Peyer's patch (tissue), 4 donors: ENCODE measurements at regions not wholly inside any gene's neighbourhood (a gene's known extent, or its start where the extent isn't known, plus 50 kb on each side); places are given as distances from the start of the nearest gene placed in this dataset.

Experiments
- DNase-seq, 3 donors: peaks; one replicate each; pipeline ENCODE4 v3.0.0-alpha.2; 2017 to 2019
- H3K27ac ChIP-seq, 4 donors: fragments of 200-600 bp; sonication (generic); one replicate each; pipeline ENCODE4 v1.5.1; 2016 to 2019
- H3K27me3 ChIP-seq, 2 donors: fragments of 200-600 bp; sonication (generic); one replicate each; pipeline ENCODE4 v1.5.1; 2019
- H3K36me3 ChIP-seq, 3 donors: fragments of 200-600 bp; sonication (generic); one replicate each; pipeline ENCODE4 v1.5.1; 2016 to 2019
- H3K4me1 ChIP-seq, 4 donors: fragments of 200-600 bp; sonication (generic); one replicate each; pipeline ENCODE4 v1.5.1; 2016 to 2019
- H3K4me3 ChIP-seq, 4 donors: fragments of 200-600 bp; sonication (generic); 1 replicate in 3 of 4; 2 replicates in 1 of 4; pipeline ENCODE4 v1.5.1; 2016 to 2019; ENCODE audit warnings: mild to moderate bottlenecking in 1 of 4
- H3K9me3 ChIP-seq, 4 donors: fragments of 200-600 bp; sonication (generic); one replicate each; pipeline ENCODE4 v1.5.1; 2016 to 2019; ENCODE audit warnings: mild to moderate bottlenecking in 1 of 4
- POLR2A ChIP-seq, 2 donors: fragments of 450-650 bp; IDR thresholded peaks; one replicate each; pipeline ENCODE4 v1.5.1; 2017; ENCODE audit warnings: antibody characterized with exemption in 2 of 2, mild to moderate bottlenecking in 2 of 2, moderate library complexity in 2 of 2
- TF ChIP-seq, protein P1 (sequence below), 6 experiments: fragments of 450-650 bp in 4 of 6; fragments of 200-600 bp in 2 of 6; sonication (generic) in 1 of 6; IDR thresholded peaks; one replicate each; pipeline ENCODE4 v1.5.1; 2017 to 2019; ENCODE audit warnings: antibody characterized with exemption in 6 of 6, mild to moderate bottlenecking in 3 of 6, moderate library complexity in 1 of 6

DNA sequence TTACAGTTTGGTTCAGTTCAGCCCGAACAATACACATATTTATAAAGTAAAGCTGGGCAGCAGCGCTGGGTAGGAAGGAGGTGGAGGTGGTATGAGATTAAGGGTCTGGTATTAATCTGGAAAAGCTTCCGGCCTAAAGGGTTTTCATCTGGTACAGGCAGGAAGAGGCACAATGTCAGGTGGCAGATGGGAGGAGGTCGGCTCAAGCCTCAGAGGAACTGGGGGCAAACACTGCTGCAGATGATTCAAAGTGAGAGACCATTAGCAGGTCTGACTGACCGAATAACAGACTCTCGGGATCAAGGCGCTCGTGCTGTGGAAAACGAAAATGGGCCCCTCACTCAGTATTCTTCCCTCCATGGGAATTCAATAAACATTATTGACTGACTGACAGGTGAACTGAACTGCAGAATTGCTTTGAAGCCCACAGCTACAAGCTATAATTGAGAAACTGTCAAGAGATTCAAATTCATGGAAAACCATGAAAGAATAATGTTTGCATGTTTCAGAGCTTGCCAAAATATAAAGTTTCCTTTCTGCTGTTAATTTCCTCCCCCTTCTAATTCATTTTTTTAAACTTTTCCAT lies 75.3 kb downstream of the TMEM167A start:
- Histone ChIP-seq H3K4me1 (no peaks in the 10 kb centered on the region), H3K36me3 (no peaks in the 10 kb centered on the region), H3K27me3 (no peaks in the 10 kb centered on the region), H3K9me3 (no peaks in the 10 kb centered on the region), H3K27ac (no peak overlapping the region), H3K4me3 (no peak overlapping the region)
- TF ChIP-seq, protein P1, sequence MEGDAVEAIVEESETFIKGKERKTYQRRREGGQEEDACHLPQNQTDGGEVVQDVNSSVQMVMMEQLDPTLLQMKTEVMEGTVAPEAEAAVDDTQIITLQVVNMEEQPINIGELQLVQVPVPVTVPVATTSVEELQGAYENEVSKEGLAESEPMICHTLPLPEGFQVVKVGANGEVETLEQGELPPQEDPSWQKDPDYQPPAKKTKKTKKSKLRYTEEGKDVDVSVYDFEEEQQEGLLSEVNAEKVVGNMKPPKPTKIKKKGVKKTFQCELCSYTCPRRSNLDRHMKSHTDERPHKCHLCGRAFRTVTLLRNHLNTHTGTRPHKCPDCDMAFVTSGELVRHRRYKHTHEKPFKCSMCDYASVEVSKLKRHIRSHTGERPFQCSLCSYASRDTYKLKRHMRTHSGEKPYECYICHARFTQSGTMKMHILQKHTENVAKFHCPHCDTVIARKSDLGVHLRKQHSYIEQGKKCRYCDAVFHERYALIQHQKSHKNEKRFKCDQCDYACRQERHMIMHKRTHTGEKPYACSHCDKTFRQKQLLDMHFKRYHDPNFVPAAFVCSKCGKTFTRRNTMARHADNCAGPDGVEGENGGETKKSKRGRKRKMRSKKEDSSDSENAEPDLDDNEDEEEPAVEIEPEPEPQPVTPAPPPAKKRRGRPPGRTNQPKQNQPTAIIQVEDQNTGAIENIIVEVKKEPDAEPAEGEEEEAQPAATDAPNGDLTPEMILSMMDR (IDR thresholded peaks at IDR 0.05) = no peak
- no peak for TF ChIP-seq POLR2A (IDR thresholded peaks at IDR 0.05)
- no peak for DNase-seq

GRCh38 chr5:83000922-83001321 lies 76.3 kb downstream of the TMEM167A start:
- no peak overlapping the region for H3K4me3 ChIP-seq
- TF ChIP-seq, protein P1 (IDR thresholded peaks at IDR 0.05) = no peak
- no peak for TF ChIP-seq POLR2A (IDR thresholded peaks at IDR 0.05)
- H3K36me3 ChIP-seq = no peaks in the 10 kb centered on the region
- no peaks in the 10 kb centered on the region for H3K4me1 ChIP-seq
- no peak for DNase-seq
- H3K27me3 ChIP-seq = no peaks in the 10 kb centered on the region
- no peak overlapping the region for H3K27ac ChIP-seq
- no peaks in the 10 kb centered on the region for H3K9me3 ChIP-seq

DNA sequence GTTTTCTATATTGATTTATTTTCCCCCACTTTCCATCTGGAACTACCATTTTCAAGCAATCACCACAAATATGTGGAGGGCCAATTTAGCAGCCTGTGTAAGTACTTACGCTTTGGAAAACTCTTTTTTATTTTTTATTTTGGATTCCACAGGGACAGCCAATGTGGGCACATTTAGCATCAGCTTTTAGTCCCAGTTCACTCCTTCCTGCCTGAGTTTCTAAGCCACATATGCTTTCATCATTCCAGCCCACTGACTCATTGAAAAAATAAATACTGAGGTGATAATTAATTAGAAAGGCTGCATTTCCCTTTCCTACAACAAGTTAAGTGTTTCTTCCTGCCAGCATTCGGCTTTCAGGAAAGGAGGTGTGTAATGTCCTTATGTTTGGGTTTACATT lies 76.8 kb downstream of the TMEM167A start:
- Histone ChIP-seq H3K9me3 (no peaks in the 10 kb centered on the region), H3K27ac (no peak overlapping the region)
- no peak for DNase-seq

DNA sequence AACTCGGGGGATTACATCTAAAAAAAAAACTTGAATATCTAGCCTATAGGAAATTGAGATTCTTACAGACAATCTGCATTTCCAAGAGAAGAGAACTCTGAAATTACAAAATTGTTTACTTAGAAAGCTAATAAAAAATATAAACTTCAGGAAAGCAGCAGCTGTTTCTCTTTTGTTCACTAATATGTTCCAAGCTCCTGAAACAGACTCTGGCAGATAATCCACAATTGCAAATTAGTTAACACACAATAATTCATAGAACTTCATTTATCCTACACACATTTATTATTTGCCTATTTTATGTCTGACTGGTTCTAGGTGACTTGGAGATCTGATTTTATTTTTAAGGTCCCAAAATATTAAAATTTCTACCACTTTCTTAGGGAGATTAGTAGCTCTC lies 83.8 kb downstream of the TMEM167A start:
- no peak for TF ChIP-seq POLR2A (IDR thresholded peaks at IDR 0.05)
- TF ChIP-seq, protein P1 (IDR thresholded peaks at IDR 0.05) = no peak
- H3K27me3 ChIP-seq = no peaks in the 10 kb centered on the region

More for the DNA sequence above, 76.8 kb downstream of the TMEM167A start:
- Histone ChIP-seq H3K4me1 (no peaks in the 10 kb centered on the region), H3K27me3 (no peaks in the 10 kb centered on the region), H3K36me3 (no peaks in the 10 kb centered on the region), H3K4me3 (no peak overlapping the region)
- TF ChIP-seq, protein P1 (IDR thresholded peaks at IDR 0.05) = no peak
- no peak for TF ChIP-seq POLR2A (IDR thresholded peaks at IDR 0.05)

GRCh38 chr5:82992646-82993045 lies 84.5 kb downstream of the TMEM167A start:
- Histone ChIP-seq H3K4me1 (no peaks in the 10 kb centered on the region), H3K27me3 (no peaks in the 10 kb centered on the region), H3K27ac (no peak overlapping the region), H3K36me3 (no peaks in the 10 kb centered on the region), H3K9me3 (no peaks in the 10 kb centered on the region), H3K4me3 (no peak overlapping the region)
- DNase-seq = no peak
- TF ChIP-seq, protein P1 (IDR thresholded peaks at IDR 0.05) = no peak
- TF ChIP-seq POLR2A (IDR thresholded peaks at IDR 0.05) = no peak

More for the DNA sequence above, 83.8 kb downstream of the TMEM167A start:
- no peak for DNase-seq
- Histone ChIP-seq H3K4me3 (no peak overlapping the region), H3K27ac (no peak overlapping the region), H3K9me3 (no peaks in the 10 kb centered on the region), H3K4me1 (no peaks in the 10 kb centered on the region), H3K36me3 (no peaks in the 10 kb centered on the region)
